Activated CD4-positive, alpha-beta memory T cell treated with anti-CD3 and anti-CD28 coated beads for 36 hours (primary cell): ENCODE measurements at regions not wholly inside any gene's neighbourhood (a gene's known extent, or its start where the extent isn't known, plus 50 kb on each side); places are given as distances from the start of the nearest gene placed in this dataset.

Source experiments
- CTCF ChIA-PET: fragments of 350-600 bp; sonication (Branson Sonifier 250); formaldehyde crosslinking; loops from one replicate; lab custom pipeline; 2021; ENCODE audit warnings: antibody characterized with exemption, inconsistent platforms; lab: Charles Lee
- POLR2A ChIA-PET: fragments of 350-600 bp; sonication (Branson Sonifier 250); formaldehyde crosslinking; loops from one replicate; lab custom pipeline; 2021; ENCODE audit warnings: antibody characterized with exemption; lab: Charles Lee
- DNase-seq: peaks from one replicate; pipeline ENCODE4 v3.0.0-alpha.2; 2020
- H3K27ac Mint-ChIP-seq: one replicate; pipeline ENCODE4 v1.8.0; 2021; ENCODE audit warnings: mixed read lengths
- H3K27me3 Mint-ChIP-seq: one replicate; pipeline ENCODE4 v1.8.0; 2021; ENCODE audit warnings: mixed read lengths
- H3K36me3 Mint-ChIP-seq: one replicate; pipeline ENCODE4 v1.8.0; 2021; ENCODE audit warnings: mixed read lengths
- H3K4me1 Mint-ChIP-seq: one replicate; pipeline ENCODE4 v1.8.0; 2021; ENCODE audit warnings: low read depth, mixed read lengths
- H3K4me3 Mint-ChIP-seq: one replicate; pipeline ENCODE4 v1.8.0; 2021; ENCODE audit warnings: mild to moderate bottlenecking, mixed read lengths
- H3K9me3 Mint-ChIP-seq: one replicate; pipeline ENCODE4 v1.8.0; 2021; ENCODE audit warnings: mixed read lengths
- intact Hi-C: fragments of 100-400 bp; cut with micrococcal nuclease; formaldehyde crosslinking; loops from one replicate; pipeline ENCODE4 v1.15.1; 2023

GRCh38 chr22:23512348-23512705, 67.8 kb downstream of the IGLL1 start:
- ChIA-PET CTCF (no interaction called here), POLR2A (no interaction called here)
- no peak for DNase-seq
- Mint-ChIP-seq H3K4me1 (no peaks in the 10 kb centered on the region), H3K36me3 (no peaks in the 10 kb centered on the region), H3K4me3 (no peak overlapping the region), H3K27ac (no peak overlapping the region), H3K27me3 (peaks cover 2% of the 10 kb centered on the region), H3K9me3 (no peaks in the 10 kb centered on the region)
- intact Hi-C loops, result no loop called here

GRCh38 chr22:23511627-23512347, 68.3 kb downstream of the IGLL1 start:
- no peaks in the 10 kb centered on the region for H3K36me3 Mint-ChIP-seq
- no peak overlapping the region for H3K4me3 Mint-ChIP-seq
- POLR2A ChIA-PET, result no interaction called here
- intact Hi-C loops, result no loop called here
- no peak overlapping the region for H3K27ac Mint-ChIP-seq
- H3K27me3 Mint-ChIP-seq, result peaks cover 2% of the 10 kb centered on the region
- CTCF ChIA-PET, result no interaction called here
- no peaks in the 10 kb centered on the region for H3K9me3 Mint-ChIP-seq
- H3K4me1 Mint-ChIP-seq, result no peaks in the 10 kb centered on the region
- DNase-seq, result no peak

- H3K36me3 Mint-ChIP-seq, result no peaks in the 10 kb centered on the region
- no peaks in the 10 kb centered on the region for H3K27me3 Mint-ChIP-seq
- CTCF ChIA-PET, result no interaction called here
- H3K9me3 Mint-ChIP-seq, result no peaks in the 10 kb centered on the region
- H3K4me3 Mint-ChIP-seq, result no peak overlapping the region
- no peak overlapping the region for H3K27ac Mint-ChIP-seq
- intact Hi-C loops, result no loop called here
- no peaks in the 10 kb centered on the region for H3K4me1 Mint-ChIP-seq
- POLR2A ChIA-PET, result no interaction called here
- DNase-seq, result no peak
Observed at GRCh38 chr22:23509571-23510302, 70.4 kb downstream of the IGLL1 start.

GRCh38 chr22:23504516-23504915, 75.6 kb downstream of the IGLL1 start:
- no peaks in the 10 kb centered on the region for H3K9me3 Mint-ChIP-seq
- H3K36me3 Mint-ChIP-seq, result no peaks in the 10 kb centered on the region
- H3K4me3 Mint-ChIP-seq, result no peak overlapping the region
- H3K27ac Mint-ChIP-seq, result no peak overlapping the region
- H3K27me3 Mint-ChIP-seq, result no peaks in the 10 kb centered on the region
- H3K4me1 Mint-ChIP-seq, result no peaks in the 10 kb centered on the region
- POLR2A ChIA-PET, result no interaction called here
- intact Hi-C loops, result no loop called here
- no peak for DNase-seq
- CTCF ChIA-PET, result no interaction called here

- Mint-ChIP-seq H3K9me3 (no peaks in the 10 kb centered on the region), H3K4me1 (no peaks in the 10 kb centered on the region), H3K4me3 (no peak overlapping the region), H3K36me3 (no peaks in the 10 kb centered on the region), H3K27me3 (no peaks in the 10 kb centered on the region), H3K27ac (no peak overlapping the region)
- CTCF ChIA-PET, result no interaction called here
- intact Hi-C loops, result no loop called here
- POLR2A ChIA-PET, result no interaction called here
- DNase-seq, result no peak
Observed at GRCh38 chr22:23503736-23504440, 76.2 kb downstream of the IGLL1 start.

- CTCF ChIA-PET, result no interaction called here
- H3K4me1 Mint-ChIP-seq, result no peaks in the 10 kb centered on the region
- no peaks in the 10 kb centered on the region for H3K27me3 Mint-ChIP-seq
Observed at GRCh38 chr22:23503142-23503541, 76.9 kb downstream of the IGLL1 start.

GRCh38 chr22:23501708-23502107, 78.4 kb downstream of the IGLL1 start:
- intact Hi-C loops, result no loop called here
- H3K9me3 Mint-ChIP-seq, result no peaks in the 10 kb centered on the region
- no peaks in the 10 kb centered on the region for H3K36me3 Mint-ChIP-seq
- H3K27me3 Mint-ChIP-seq, result no peaks in the 10 kb centered on the region
- CTCF ChIA-PET, result no interaction called here
- H3K4me1 Mint-ChIP-seq, result no peaks in the 10 kb centered on the region
- POLR2A ChIA-PET, result no interaction called here
- H3K4me3 Mint-ChIP-seq, result no peak overlapping the region
- no peak for DNase-seq
- no peak overlapping the region for H3K27ac Mint-ChIP-seq

More at GRCh38 chr22:23503142-23503541, 76.9 kb downstream of the IGLL1 start:
- no peaks in the 10 kb centered on the region for H3K36me3 Mint-ChIP-seq
- no peak overlapping the region for H3K27ac Mint-ChIP-seq
- H3K9me3 Mint-ChIP-seq, result no peaks in the 10 kb centered on the region
- DNase-seq, result no peak
- POLR2A ChIA-PET, result no interaction called here
- intact Hi-C loops, result no loop called here
- H3K4me3 Mint-ChIP-seq, result no peak overlapping the region

GRCh38 chr22:23501261-23501619, 78.8 kb downstream of the IGLL1 start:
- H3K27ac Mint-ChIP-seq, result no peak overlapping the region
- DNase-seq, result no peak
- H3K4me1 Mint-ChIP-seq, result peaks cover under 1% of the 10 kb centered on the region
- intact Hi-C loops, result no loop called here
- no peaks in the 10 kb centered on the region for H3K27me3 Mint-ChIP-seq
- H3K9me3 Mint-ChIP-seq, result no peaks in the 10 kb centered on the region
- H3K36me3 Mint-ChIP-seq, result no peaks in the 10 kb centered on the region
- CTCF ChIA-PET, result no interaction called here
- POLR2A ChIA-PET, result no interaction called here
- no peak overlapping the region for H3K4me3 Mint-ChIP-seq

GRCh38 chr22:23500508-23501260, 79.4 kb downstream of the IGLL1 start:
- no peak overlapping the region for H3K4me3 Mint-ChIP-seq
- intact Hi-C loops, result no loop called here

GRCh38 chr22:23499845-23500500, 80.1 kb downstream of the IGLL1 start:
- POLR2A ChIA-PET, result no interaction called here
- CTCF ChIA-PET, result no interaction called here
- intact Hi-C loops, result no loop called here
- no peaks in the 10 kb centered on the region for H3K9me3 Mint-ChIP-seq
- no peaks in the 10 kb centered on the region for H3K36me3 Mint-ChIP-seq
- no peak for DNase-seq
- peaks cover 10% of the 10 kb centered on the region for H3K4me1 Mint-ChIP-seq
- H3K27me3 Mint-ChIP-seq, result no peaks in the 10 kb centered on the region
- no peak overlapping the region for H3K27ac Mint-ChIP-seq
- H3K4me3 Mint-ChIP-seq, result no peak overlapping the region

More at GRCh38 chr22:23500508-23501260, 79.4 kb downstream of the IGLL1 start:
- H3K9me3 Mint-ChIP-seq, result no peaks in the 10 kb centered on the region
- ChIA-PET POLR2A (no interaction called here), CTCF (no interaction called here)
- peaks cover 6% of the 10 kb centered on the region for H3K4me1 Mint-ChIP-seq
- H3K27me3 Mint-ChIP-seq, result no peaks in the 10 kb centered on the region
- no peaks in the 10 kb centered on the region for H3K36me3 Mint-ChIP-seq
- no peak for DNase-seq
- H3K27ac Mint-ChIP-seq, result no peak overlapping the region

- intact Hi-C loops, result no loop called here
- H3K4me1 Mint-ChIP-seq, result peaks cover 10% of the 10 kb centered on the region
- H3K27me3 Mint-ChIP-seq, result no peaks in the 10 kb centered on the region
- no peaks in the 10 kb centered on the region for H3K9me3 Mint-ChIP-seq
- no peaks in the 10 kb centered on the region for H3K36me3 Mint-ChIP-seq
- no peak overlapping the region for H3K27ac Mint-ChIP-seq
- ChIA-PET POLR2A (no interaction called here), CTCF (no interaction called here)
- H3K4me3 Mint-ChIP-seq, result no peak overlapping the region
- no peak for DNase-seq
Observed at GRCh38 chr22:23498811-23499798, 81.0 kb downstream of the IGLL1 start.
